ENCODE measurements at regions not wholly inside any gene's neighbourhood (a gene's known extent, or its start where the extent isn't known, plus 50 kb on each side); places are given as distances from the start of the nearest gene placed in this dataset.

- no peaks in the 10 kb centered on the region for H3K79me2 ChIP-seq (ENCODE audit: insufficient read depth, low read length)
- no peak overlapping the region for H3K9ac ChIP-seq (ENCODE audit: low read length)
- no peaks in the 10 kb centered on the region for H3K9me2 ChIP-seq (ENCODE audit: low read depth, low read length)
- no peak overlapping the region for H2AFZ ChIP-seq (ENCODE audit: low read length)
- TF ChIP-seq EZH2 (IDR thresholded peaks at IDR 0.05; ENCODE audit: borderline replicate concordance, low read length): no peak
- TF ChIP-seq CTCF (IDR thresholded peaks at IDR 0.05; ENCODE audit: low read length): no peak
- no peaks in the 10 kb centered on the region for H3F3A ChIP-seq (ENCODE audit: insufficient read depth, low read length)
- H3K4me3 ChIP-seq (ENCODE audit: low read depth, low read length, poor library complexity, severe bottlenecking): no peak overlapping the region
- no peaks in the 10 kb centered on the region for H4K20me1 ChIP-seq (ENCODE audit: insufficient read depth, low read length)
- H3K27ac ChIP-seq (ENCODE audit: low read depth, low read length, poor library complexity, severe bottlenecking): no peak overlapping the region
- H3K27me3 ChIP-seq (ENCODE audit: insufficient read depth, low read length): no peaks in the 10 kb centered on the region
- H3K9me3 ChIP-seq (ENCODE audit: low read length): no peaks in the 10 kb centered on the region
- no peaks in the 10 kb centered on the region for H3K4me1 ChIP-seq (ENCODE audit: insufficient read depth, low read length, severe bottlenecking)
- no peaks in the 10 kb centered on the region for H3K36me3 ChIP-seq (ENCODE audit: insufficient read depth, low read length)
- no peak overlapping the region for H3K4me2 ChIP-seq (ENCODE audit: low read length)
Measured at GRCh38 chr6:74991573-74992332, 214.1 kb downstream of the COL12A1 start.

GRCh38 chr6:74979065-74979766 lies 226.6 kb downstream of the COL12A1 start:
- H2AFZ ChIP-seq (ENCODE audit: low read length): no peak overlapping the region
- H3K9me2 ChIP-seq (ENCODE audit: low read depth, low read length): no peaks in the 10 kb centered on the region
- no peaks in the 10 kb centered on the region for H3K9me3 ChIP-seq (ENCODE audit: low read length)
- no peaks in the 10 kb centered on the region for H3K27me3 ChIP-seq (ENCODE audit: insufficient read depth, low read length)
- no peaks in the 10 kb centered on the region for H3F3A ChIP-seq (ENCODE audit: insufficient read depth, low read length)
- no peak for TF ChIP-seq CTCF (IDR thresholded peaks at IDR 0.05; ENCODE audit: low read length)
- no peak for TF ChIP-seq EZH2 (IDR thresholded peaks at IDR 0.05; ENCODE audit: borderline replicate concordance, low read length)
- no peaks in the 10 kb centered on the region for H3K4me1 ChIP-seq (ENCODE audit: insufficient read depth, low read length, severe bottlenecking)
- no peaks in the 10 kb centered on the region for H4K20me1 ChIP-seq (ENCODE audit: insufficient read depth, low read length)
- H3K79me2 ChIP-seq (ENCODE audit: insufficient read depth, low read length): no peaks in the 10 kb centered on the region
- H3K36me3 ChIP-seq (ENCODE audit: insufficient read depth, low read length): no peaks in the 10 kb centered on the region
- H3K9ac ChIP-seq (ENCODE audit: low read length): no peak overlapping the region
- no peak overlapping the region for H3K4me2 ChIP-seq (ENCODE audit: low read length)
- no peak overlapping the region for H3K4me3 ChIP-seq (ENCODE audit: low read depth, low read length, poor library complexity, severe bottlenecking)
- no peak overlapping the region for H3K27ac ChIP-seq (ENCODE audit: low read depth, low read length, poor library complexity, severe bottlenecking)

GRCh38 chr6:74976701-74977100 lies 229.2 kb downstream of the COL12A1 start:
- H3K4me3 ChIP-seq (ENCODE audit: low read depth, low read length, poor library complexity, severe bottlenecking): no peak overlapping the region
- no peaks in the 10 kb centered on the region for H3K4me1 ChIP-seq (ENCODE audit: insufficient read depth, low read length, severe bottlenecking)
- no peaks in the 10 kb centered on the region for H4K20me1 ChIP-seq (ENCODE audit: insufficient read depth, low read length)
- H3K79me2 ChIP-seq (ENCODE audit: insufficient read depth, low read length): no peaks in the 10 kb centered on the region
- TF ChIP-seq CTCF (IDR thresholded peaks at IDR 0.05; ENCODE audit: low read length): no peak
- no peak for TF ChIP-seq EZH2 (IDR thresholded peaks at IDR 0.05; ENCODE audit: borderline replicate concordance, low read length)
- no peaks in the 10 kb centered on the region for H3K9me2 ChIP-seq (ENCODE audit: low read depth, low read length)
- H3K4me2 ChIP-seq (ENCODE audit: low read length): no peak overlapping the region
- H3K36me3 ChIP-seq (ENCODE audit: insufficient read depth, low read length): no peaks in the 10 kb centered on the region
- H3K27me3 ChIP-seq (ENCODE audit: insufficient read depth, low read length): no peaks in the 10 kb centered on the region
- H3K9ac ChIP-seq (ENCODE audit: low read length): no peak overlapping the region
- no peaks in the 10 kb centered on the region for H3K9me3 ChIP-seq (ENCODE audit: low read length)
- H2AFZ ChIP-seq (ENCODE audit: low read length): no peak overlapping the region
- no peak overlapping the region for H3K27ac ChIP-seq (ENCODE audit: low read depth, low read length, poor library complexity, severe bottlenecking)
- H3F3A ChIP-seq (ENCODE audit: insufficient read depth, low read length): no peaks in the 10 kb centered on the region
